ENCODE measurements at regions not wholly inside any gene's neighbourhood (a gene's known extent, or its start where the extent isn't known, plus 50 kb on each side); places are given as distances from the start of the nearest gene placed in this dataset.

GRCh38 chr10:3978174-3978573 is 193.2 kb upstream of the KLF6 start:
- no peaks in the 10 kb centered on the region for H3K36me3 ChIP-seq
- peaks cover 0 to 4% (median 0%) of the 10 kb centered on the region in 3 donors for H3K9me3 ChIP-seq
- no peaks in the 10 kb centered on the region for H3K4me1 ChIP-seq
- no peak for TF ChIP-seq CTCF (IDR thresholded peaks at IDR 0.05)
- no peaks in the 10 kb centered on the region for H3K27me3 ChIP-seq
- intact Hi-C loops (cut with DNase I; ENCODE audit: low total_unique reads): no loop called here
- H3K4me3 ChIP-seq: no peak overlapping the region
- DNase-seq: no peak
- H3K27ac ChIP-seq: no peak overlapping the region

GRCh38 chr10:3977761-3978160 is 192.8 kb upstream of the KLF6 start:
- Histone ChIP-seq H3K4me3 (no peak overlapping the region), H3K27ac (no peak overlapping the region), H3K9me3 (no peaks in the 10 kb centered on the region), H3K36me3 (no peaks in the 10 kb centered on the region), H3K27me3 (no peaks in the 10 kb centered on the region), H3K4me1 (peaks cover 0 to 4% (median 2%) of the 10 kb centered on the region in 4 donors)
- TF ChIP-seq CTCF (IDR thresholded peaks at IDR 0.05): no peak
- intact Hi-C loops (cut with DNase I; ENCODE audit: low total_unique reads): no loop called here
- no peak for DNase-seq

- intact Hi-C loops (cut with DNase I; ENCODE audit: low total_unique reads): no loop called here
- no peak for DNase-seq
- Histone ChIP-seq H3K4me3 (no peak overlapping the region), H3K27me3 (no peaks in the 10 kb centered on the region), H3K36me3 (no peaks in the 10 kb centered on the region), H3K4me1 (peaks cover 0 to 7% (median 3%) of the 10 kb centered on the region in 4 donors), H3K9me3 (no peaks in the 10 kb centered on the region), H3K27ac (no peak overlapping the region)
- no peak for TF ChIP-seq CTCF (IDR thresholded peaks at IDR 0.05)
Observed at GRCh38 chr10:3976718-3977117, 191.7 kb upstream of the KLF6 start.

- Histone ChIP-seq H3K27me3 (no peaks in the 10 kb centered on the region), H3K27ac (no peak overlapping the region), H3K4me1 (peaks cover 0 to 7% (median 3%) of the 10 kb centered on the region in 4 donors), H3K9me3 (no peaks in the 10 kb centered on the region), H3K4me3 (no peak overlapping the region), H3K36me3 (no peaks in the 10 kb centered on the region)
- TF ChIP-seq CTCF (IDR thresholded peaks at IDR 0.05): no peak
- intact Hi-C loops (cut with DNase I; ENCODE audit: low total_unique reads): no loop called here
- DNase-seq: no peak
Observed at GRCh38 chr10:3976171-3976570, 191.2 kb upstream of the KLF6 start.

GRCh38 chr10:3975016-3975415 is 190.0 kb upstream of the KLF6 start:
- TF ChIP-seq CTCF (IDR thresholded peaks at IDR 0.05): no peak
- H3K9me3 ChIP-seq: no peaks in the 10 kb centered on the region
- peaks cover 0 to 7% (median 3%) of the 10 kb centered on the region in 4 donors for H3K4me1 ChIP-seq
- DNase-seq: no peak
- no peaks in the 10 kb centered on the region for H3K27me3 ChIP-seq
- intact Hi-C loops (cut with DNase I; ENCODE audit: low total_unique reads): no loop called here
- H3K36me3 ChIP-seq: no peaks in the 10 kb centered on the region
- H3K4me3 ChIP-seq: no peak overlapping the region
- H3K27ac ChIP-seq: no peak overlapping the region
